Forelimb muscle (tissue), 1 donor: ENCODE measurements at regions not wholly inside any gene's neighbourhood (a gene's known extent, or its start where the extent isn't known, plus 50 kb on each side); places are given as distances from the start of the nearest gene placed in this dataset.

Experiments used
- DNase-seq: peaks from one replicate; pipeline ENCODE4 v3.0.0-alpha.2; 2013; ENCODE audit warnings: low read depth

DNA sequence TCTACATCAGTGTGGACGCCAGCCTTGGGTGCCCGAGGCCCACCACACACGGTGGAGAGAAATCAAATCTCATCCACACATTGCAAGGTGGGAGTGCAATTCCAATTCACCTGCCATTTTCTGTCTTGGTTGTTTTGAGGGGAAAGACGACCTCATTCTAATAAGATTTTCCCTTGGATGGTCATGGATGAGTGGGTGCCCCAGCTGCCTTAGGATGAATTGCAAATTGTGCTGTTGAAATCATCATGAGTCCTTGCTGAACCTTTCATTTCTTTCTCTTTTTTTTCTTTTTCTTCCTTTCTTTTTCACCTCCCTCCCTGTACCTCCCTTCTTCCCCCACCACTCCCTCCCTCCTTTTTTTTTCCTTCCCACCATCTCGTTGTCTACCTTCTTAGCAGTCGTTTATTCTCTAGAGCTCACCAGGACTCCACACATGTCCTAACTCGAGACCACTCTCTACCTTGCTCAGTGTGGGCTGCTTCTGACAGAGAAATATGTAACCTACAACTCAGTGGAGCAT lies 266.9 kb upstream of the NFE2L3 start:
- DNase-seq = no peak

- DNase-seq = no peak
Measured at GRCh38 chr7:25886387-25887240, 265.4 kb upstream of the NFE2L3 start.

DNA sequence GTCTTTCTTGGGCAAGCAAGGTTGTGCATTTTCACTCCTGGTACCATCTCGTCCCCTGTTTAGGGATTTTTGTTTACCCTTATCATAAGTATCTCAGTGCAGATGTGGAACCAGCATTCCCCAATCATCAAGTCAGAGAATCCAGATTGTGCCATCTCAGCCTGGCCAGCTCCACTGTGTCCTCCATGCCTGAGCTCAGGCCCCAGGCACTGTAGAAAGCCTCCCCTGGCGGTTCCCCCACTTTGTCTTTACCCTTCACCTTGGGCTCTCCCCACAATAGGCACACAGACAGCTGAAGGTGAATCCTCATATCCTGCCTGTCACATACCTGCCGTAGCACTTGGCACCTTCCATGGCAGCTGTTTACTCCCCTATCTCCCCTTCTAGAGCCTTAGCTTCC lies 264.7 kb upstream of the NFE2L3 start:
- no peak for DNase-seq

- no peak for DNase-seq
Measured at GRCh38 chr7:25887795-25888559, 264.0 kb upstream of the NFE2L3 start.

DNA sequence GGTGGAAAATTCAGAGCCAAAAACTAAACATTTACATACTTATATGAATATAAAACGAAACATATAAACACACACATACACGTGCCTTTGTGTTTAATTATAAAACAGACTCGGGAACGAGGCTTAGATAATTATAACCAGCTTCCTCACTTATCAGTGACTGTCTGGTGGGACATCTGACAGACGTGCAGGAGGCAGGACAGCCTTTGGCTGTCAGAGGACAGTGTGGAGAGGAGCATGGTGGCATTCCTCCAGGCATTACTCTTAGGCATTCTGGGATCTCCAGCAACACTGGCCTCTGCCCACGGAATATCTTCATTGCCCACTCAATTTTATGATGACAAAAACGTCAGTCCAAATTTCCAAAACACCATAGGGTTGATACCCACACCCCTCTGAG lies 262.2 kb upstream of the NFE2L3 start:
- DNase-seq = no peak

DNA sequence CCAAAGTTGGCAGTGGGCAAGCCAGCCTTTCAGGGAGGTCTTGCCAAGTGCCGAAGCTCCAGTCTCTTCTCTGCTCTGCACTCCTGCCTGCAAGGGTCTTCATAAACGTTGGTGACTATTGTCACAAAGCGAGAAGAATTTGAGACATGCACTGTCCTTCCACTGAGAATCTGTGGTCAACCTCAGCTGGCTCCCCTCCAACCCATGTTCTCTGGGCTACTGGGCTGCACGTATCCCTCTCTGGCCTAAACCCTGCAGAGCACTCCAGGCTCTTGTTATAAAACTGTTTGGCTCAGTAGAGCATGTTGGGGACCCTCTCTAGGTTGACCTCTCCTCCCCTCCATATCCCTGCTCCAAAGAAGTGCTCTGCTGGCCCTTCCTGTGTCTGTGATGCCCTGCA lies 260.4 kb upstream of the NFE2L3 start:
- DNase-seq = no peak

- DNase-seq = no peak
Measured at GRCh38 chr7:25893436-25893835, 258.6 kb upstream of the NFE2L3 start.

DNA sequence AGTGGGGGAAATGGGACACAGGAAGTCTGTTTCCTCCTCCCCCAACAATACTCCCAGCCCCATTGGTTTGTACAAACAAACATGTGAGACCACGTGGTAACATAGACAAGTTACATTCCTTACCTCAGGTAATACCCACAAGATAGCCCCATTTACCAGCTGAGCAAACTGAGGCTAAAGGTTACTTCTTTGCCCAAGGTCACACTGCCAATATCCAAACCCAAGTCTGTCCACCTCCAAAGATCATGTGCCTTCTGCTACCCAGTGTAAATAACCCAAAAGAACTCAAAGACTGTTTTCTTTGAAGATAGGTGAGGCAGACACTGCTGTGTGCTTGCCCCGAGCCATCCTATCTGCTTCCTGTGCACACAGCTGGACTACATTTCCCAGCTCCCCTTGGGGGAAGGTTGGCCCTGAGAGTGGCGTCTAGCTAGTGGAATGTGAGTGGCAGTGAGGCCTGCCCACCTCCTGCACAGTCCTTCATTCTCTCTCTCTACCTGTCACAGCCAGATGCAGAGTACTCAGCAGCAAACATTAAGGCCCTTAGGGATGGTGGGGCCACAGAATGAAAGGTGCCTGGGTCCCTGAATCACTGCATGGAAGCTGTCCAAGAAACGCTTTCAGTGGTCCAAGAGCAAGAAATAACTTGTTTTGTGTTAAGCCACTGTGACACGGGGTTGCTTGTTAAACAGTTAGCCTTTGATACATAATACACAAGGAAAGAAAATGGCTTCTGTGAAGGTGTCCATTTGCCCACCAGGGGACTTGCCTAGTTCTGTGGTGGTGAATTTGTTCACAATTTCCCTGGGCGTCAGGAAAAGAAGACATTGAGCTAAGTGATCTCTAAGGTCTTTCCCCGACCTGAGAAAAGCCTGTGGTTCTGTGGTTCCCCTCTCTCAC lies 257.7 kb upstream of the NFE2L3 start:
- no peak for DNase-seq

DNA sequence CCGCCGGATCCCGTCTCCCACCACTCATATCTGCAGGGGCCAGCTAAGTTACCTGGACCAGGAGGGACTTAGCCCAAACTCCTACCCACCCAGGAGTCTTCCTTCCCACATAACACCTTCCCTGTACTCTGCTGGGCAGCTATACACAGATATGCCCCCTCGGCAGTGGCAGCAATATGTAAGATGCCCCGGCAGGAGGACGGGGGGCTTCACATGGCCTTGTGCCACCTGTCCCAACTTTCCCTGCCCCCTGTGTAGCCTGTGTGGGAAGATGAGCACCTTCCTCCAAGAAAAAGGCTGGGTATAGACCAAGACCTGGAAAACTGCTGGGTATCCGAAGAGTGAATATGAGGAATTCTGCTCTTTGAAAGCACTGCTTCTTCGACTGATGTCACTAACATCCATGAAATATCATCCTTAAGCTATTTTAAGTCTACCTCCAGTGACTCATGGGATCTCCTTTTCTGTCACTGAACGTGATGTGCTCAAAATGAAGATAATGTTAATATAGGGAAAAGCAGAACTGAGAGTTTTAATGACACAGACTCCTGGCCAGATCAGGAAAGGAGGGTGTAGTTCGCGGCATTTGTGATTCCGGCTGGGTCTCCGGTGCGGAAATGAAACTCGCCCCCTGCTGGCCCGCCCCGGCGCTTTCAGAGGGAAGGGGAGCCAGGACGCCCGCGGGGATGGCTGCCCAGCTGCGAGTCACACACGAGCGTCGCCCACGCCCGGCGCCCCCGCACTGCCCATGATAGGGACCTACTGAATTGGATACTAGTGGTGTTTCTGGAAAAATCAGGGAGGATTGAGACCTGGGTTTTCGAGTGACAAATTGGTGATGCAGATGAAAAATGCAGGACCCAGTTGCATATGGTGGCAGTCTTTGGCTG lies 256.9 kb upstream of the NFE2L3 start:
- no peak for DNase-seq

DNA sequence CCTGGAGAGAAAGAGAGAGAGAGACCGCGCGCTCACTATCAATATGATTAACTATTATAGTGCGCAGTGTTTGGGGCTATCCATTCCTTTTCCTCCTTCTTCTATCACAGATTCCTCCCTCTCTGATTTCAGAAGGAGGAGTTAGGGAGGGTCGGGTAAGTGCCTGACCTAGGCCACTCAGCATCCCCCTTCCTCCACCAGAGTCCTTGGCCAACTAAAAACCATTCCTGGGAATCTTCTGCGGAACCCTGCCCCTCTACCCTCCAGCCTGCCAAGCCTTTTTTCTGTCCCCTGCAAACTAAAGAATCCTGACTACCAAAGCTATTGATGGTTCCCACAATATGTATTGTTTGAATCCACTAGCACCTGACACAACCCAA lies 256.2 kb upstream of the NFE2L3 start:
- DNase-seq = no peak

GRCh38 chr7:25897261-25897782 lies 254.7 kb upstream of the NFE2L3 start:
- DNase-seq = no peak

DNA sequence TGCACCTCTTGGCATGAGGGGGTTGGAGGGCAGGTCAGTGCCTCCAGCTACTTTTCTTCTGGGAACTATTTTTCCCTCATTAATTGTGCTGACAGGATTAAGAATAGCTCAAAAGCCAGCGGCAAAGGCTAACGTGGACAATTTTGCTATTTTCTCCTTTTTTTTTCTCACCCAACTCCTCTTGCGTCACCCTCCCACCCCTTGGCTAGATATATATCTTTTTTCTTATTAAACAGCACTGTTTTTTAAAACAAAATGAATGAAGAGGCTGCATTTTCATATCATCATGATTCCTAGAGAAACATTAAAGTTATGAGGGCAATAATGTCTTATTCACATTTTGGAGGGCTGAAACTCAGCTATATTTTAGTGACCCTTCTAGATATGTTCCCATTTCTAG lies 251.8 kb upstream of the NFE2L3 start:
- no peak for DNase-seq

- no peak for DNase-seq
Measured at GRCh38 chr7:25900877-25901276, 251.1 kb upstream of the NFE2L3 start.

- no peak for DNase-seq
Measured at GRCh38 chr7:25901658-25902057, 250.3 kb upstream of the NFE2L3 start.

GRCh38 chr7:25906003-25906402 lies 246.0 kb upstream of the NFE2L3 start:
- DNase-seq = no peak

- no peak for DNase-seq
Measured at GRCh38 chr7:25906760-25907159, 245.2 kb upstream of the NFE2L3 start.

DNA sequence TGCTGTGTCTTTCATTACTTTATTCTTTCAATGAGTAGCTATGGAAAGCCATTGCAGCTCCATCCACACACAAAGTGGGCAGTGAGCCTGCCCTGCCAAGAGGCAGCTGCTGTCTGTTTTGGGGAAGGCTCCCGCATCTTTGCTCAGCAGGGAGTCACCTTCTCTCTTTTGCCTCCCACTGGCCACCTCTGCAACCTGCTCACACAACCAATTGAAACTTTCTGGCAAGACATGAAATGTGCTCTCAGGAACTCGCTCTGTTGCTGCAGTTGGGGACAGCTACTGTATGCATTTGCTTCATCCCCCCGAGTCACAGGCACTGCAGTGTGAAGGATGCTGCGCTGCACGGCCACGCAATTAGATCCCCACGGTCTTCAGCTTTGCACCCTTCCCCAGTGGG lies 244.8 kb upstream of the NFE2L3 start:
- DNase-seq = no peak

GRCh38 chr7:25907731-25908130 lies 244.3 kb upstream of the NFE2L3 start:
- DNase-seq = no peak

GRCh38 chr7:25908154-25908949 lies 243.6 kb upstream of the NFE2L3 start:
- no peak for DNase-seq
